K562 (cell line): ENCODE measurements at regions not wholly inside any gene's neighbourhood (a gene's known extent, or its start where the extent isn't known, plus 50 kb on each side); places are given as distances from the start of the nearest gene placed in this dataset.

ENCODE experiments used
- ATAC-seq: fragments of 200-7000 bp; cut with Tn5 transposase; 3 replicates; pipeline ENCODE4 v1.9.1; 2020; ENCODE audit warnings: moderate library complexity
- BruUV-seq: library from RNA; stranded (reverse); fragments of 400-500 nt; replicated peaks from 2 replicates; lab custom pipeline; 2021; lab: Mats Ljungman, UMichigan
- CTCF ChIA-PET: fragments of 300-600 bp; formaldehyde crosslinking; extraction: SDS; loops from one replicate; lab custom pipeline; 2021; ENCODE audit warnings: low intra/inter-chr PET ratio; lab: Yijun Ruan, JAX
- POLR2A ChIA-PET: fragments of 300-600, 350-650 bp; sonication (Branson Sonifier 250); formaldehyde crosslinking; extraction: SDS; loops from one replicate; lab custom pipeline; 2021; ENCODE audit warnings: antibody characterized with exemption, inconsistent platforms; lab: Yijun Ruan, JAX
- DNase-seq, 4 experiments: peaks; one replicate each; pipeline versions ENCODE4 v3.0.0 to v3.0.0-alpha.2; 2011 to 2018; ENCODE audit warnings: low spot score in 3 of 4, mixed read lengths in 3 of 4; ENCODE audit errors: extremely low read depth in 1 of 4
- FAIRE-seq: peaks from 2 replicates; lab custom pipeline; 2011; peaks lifted over from hg19 to GRCh38; lab: Jason Lieb, UNC
- H2AFZ ChIP-seq: 2 replicates; pipeline ENCODE4 v1.6.0; 2011; ENCODE audit warnings: low read depth, low read length, control low read depth, inconsistent platforms
- H3K27ac ChIP-seq: fragments of 200-600 bp; 3 replicates; pipeline ENCODE4 v1.8.0; 2011; ENCODE audit warnings: low read depth, mild to moderate bottlenecking, control low read depth, inconsistent platforms, low read length, moderate library complexity, mixed read lengths; ENCODE audit errors: extremely low read depth
- H3K27me3 ChIP-seq, 2 experiments: fragments of 300-600 bp in 1 of 2; 2 replicates in 1 of 2; 3 replicates in 1 of 2; pipeline versions ENCODE4 v1.6.0 to v1.8.0; 2011; ENCODE audit warnings: inconsistent platforms in 2 of 2, low read length in 2 of 2, mild to moderate bottlenecking in 1 of 2, mixed read lengths in 1 of 2, moderate library complexity in 1 of 2; ENCODE audit not compliant: control insufficient read depth in 2 of 2, insufficient read depth in 2 of 2
- H3K36me3 ChIP-seq: fragments of 300-600 bp; 3 replicates; pipeline ENCODE4 v1.8.0; 2011; ENCODE audit warnings: mild to moderate bottlenecking, low read length, inconsistent platforms; ENCODE audit not compliant: control insufficient read depth, insufficient read depth
- H3K4me1 ChIP-seq, 2 experiments: fragments of 200-600 bp in 1 of 2; replicated peaks in 1 of 2; 2 replicates in 1 of 2; 3 replicates in 1 of 2; pipeline versions ENCODE4 v1.5.1 to v1.8.0; 2011; ENCODE audit warnings: inconsistent platforms in 2 of 2, low read length in 2 of 2, mild to moderate bottlenecking in 1 of 2, mixed read lengths in 1 of 2, moderate library complexity in 1 of 2; ENCODE audit not compliant: control insufficient read depth in 2 of 2, insufficient read depth in 2 of 2
- H3K4me2 ChIP-seq: 2 replicates; pipeline ENCODE4 v1.6.1; 2011; ENCODE audit warnings: low read length, control low read depth, inconsistent platforms, mixed read lengths; ENCODE audit not compliant: insufficient read depth
- H3K4me3 ChIP-seq: fragments of 200-600 bp; sonication (generic), shearing (Covaris generic); 2 replicates; pipeline ENCODE4 v1.5.1; 2016; ENCODE audit warnings: control low read depth, inconsistent platforms
- H3K79me2 ChIP-seq: fragments of 200-600 bp; 3 replicates; pipeline ENCODE4 v1.8.0; 2011; ENCODE audit warnings: low read length, inconsistent platforms; ENCODE audit not compliant: control insufficient read depth, insufficient read depth
- H3K9ac ChIP-seq, 2 experiments: 2 replicates each; pipeline versions ENCODE4 v1.6.0 to v1.6.1; 2011; ENCODE audit warnings: low read depth in 2 of 2, low read length in 2 of 2, control low read depth in 1 of 2, inconsistent platforms in 1 of 2, mild to moderate bottlenecking in 1 of 2, mixed read lengths in 1 of 2; ENCODE audit not compliant: insufficient read depth in 1 of 2
- H3K9me1 ChIP-seq: one replicate; pipeline ENCODE4 v1.6.0; 2011; ENCODE audit warnings: inconsistent platforms, mild to moderate bottlenecking, low read length, moderate library complexity; ENCODE audit not compliant: control insufficient read depth, insufficient read depth
- H3K9me3 ChIP-seq: replicated peaks from 2 replicates; pipeline ENCODE4 v1.5.1; 2011; ENCODE audit warnings: low read depth, low read length, inconsistent platforms; ENCODE audit not compliant: control insufficient read depth, insufficient read depth
- H4K20me1 ChIP-seq: replicated peaks from 2 replicates; pipeline ENCODE4 v1.6.1; 2011; ENCODE audit warnings: low read length, inconsistent platforms, mixed read lengths; ENCODE audit not compliant: control insufficient read depth, insufficient read depth
- BRD4 ChIP-seq: fragments of 200-600 bp; sonication (generic); IDR thresholded peaks from 2 replicates; pipeline ENCODE4 v1.6.1; 2017; ENCODE audit warnings: inconsistent platforms
- BRF1 ChIP-seq: IDR thresholded peaks from 3 replicates; pipeline ENCODE4 v1.6.1; 2011; ENCODE audit warnings: borderline replicate concordance, mild to moderate bottlenecking; ENCODE audit not compliant: insufficient read length; ENCODE audit errors: extremely low read depth
- CBX2 ChIP-seq: fragments of 200-600 bp; sonication (generic); IDR thresholded peaks from one replicate; pipeline ENCODE4 v1.6.1; 2012; ENCODE audit warnings: mild to moderate bottlenecking, low read length, inconsistent platforms; ENCODE audit not compliant: insufficient read depth, poor library complexity, severe bottlenecking
- CBX8 ChIP-seq: fragments of 200-600 bp; sonication (generic); IDR thresholded peaks from 2 replicates; pipeline ENCODE4 v1.6.1; 2012; ENCODE audit warnings: borderline replicate concordance, mixed run types, low read depth, mild to moderate bottlenecking, moderate library complexity, mixed read lengths, low read length, control low read depth, inconsistent platforms; ENCODE audit not compliant: poor library complexity, severe bottlenecking; ENCODE audit errors: extremely low read depth
- GATAD2B ChIP-seq: fragments of 450-650 bp; IDR thresholded peaks from 2 replicates; pipeline ENCODE4 v1.6.1; 2017; ENCODE audit warnings: mild to moderate bottlenecking, borderline replicate concordance
- GTF2B ChIP-seq: IDR thresholded peaks from 2 replicates; pipeline ENCODE4 v1.6.1; 2011; ENCODE audit not compliant: insufficient read length; ENCODE audit errors: extremely low read depth
- ILF3 ChIP-seq: fragments of 450-650 bp; IDR thresholded peaks from 2 replicates; pipeline ENCODE4 v1.6.1; 2018; ENCODE audit warnings: antibody characterized with exemption, mild to moderate bottlenecking, moderate library complexity, borderline replicate concordance
- ILK ChIP-seq: fragments of 450-650 bp; IDR thresholded peaks from 2 replicates; pipeline ENCODE4 v1.6.1; 2016; ENCODE audit warnings: missing genetic modification characterization, low read depth, mild to moderate bottlenecking, missing compliant biosample characterization, moderate library complexity, borderline replicate concordance
- MCM3 ChIP-seq: fragments of 450-650 bp; IDR thresholded peaks from 2 replicates; pipeline ENCODE4 v1.6.1; 2016
- POLR2H ChIP-seq: IDR thresholded peaks from 2 replicates; pipeline ENCODE4 v1.6.1; 2016; ENCODE audit warnings: missing genetic modification characterization, low read depth, mild to moderate bottlenecking, control low read depth, missing compliant biosample characterization, moderate library complexity
- POLR3G ChIP-seq: IDR thresholded peaks from 2 replicates; pipeline ENCODE4 v1.6.1; 2011; ENCODE audit not compliant: insufficient read length, insufficient replicate concordance; ENCODE audit errors: extremely low read depth
- PTRF ChIP-seq: fragments of 450-650 bp; IDR thresholded peaks from 2 replicates; pipeline ENCODE4 v1.6.1; 2016; ENCODE audit warnings: mild to moderate bottlenecking, missing genetic modification characterization, missing compliant biosample characterization
- SIN3A ChIP-seq, 2 experiments: fragments of 150-350 bp in 1 of 2; IDR thresholded peaks; 2 replicates each; pipeline ENCODE4 v1.6.1; 2011 to 2016; ENCODE audit warnings: borderline replicate concordance in 2 of 2, low read depth in 2 of 2, low read length in 2 of 2, mild to moderate bottlenecking in 2 of 2, moderate library complexity in 2 of 2; ENCODE audit not compliant: control insufficient read depth in 1 of 2
- SMARCB1 ChIP-seq: IDR thresholded peaks from 2 replicates; pipeline ENCODE4 v1.6.1; 2011; ENCODE audit warnings: improper control_type of control experiment, low read depth; ENCODE audit not compliant: insufficient read length
- SPI1 ChIP-seq: IDR thresholded peaks from 2 replicates; pipeline ENCODE4 v1.6.1; 2011; ENCODE audit warnings: low read depth, low read length, control low read depth, borderline replicate concordance
- ZNF41 ChIP-seq: fragments of 250-450 bp; sonication (Bioruptor Pico); conservative IDR thresholded peaks from 2 replicates; pipeline ENCODE4 v1.4.0; 2020; ENCODE audit warnings: mild to moderate bottlenecking
- ZNF57 ChIP-seq: fragments of 450-650 bp; formaldehyde crosslinking; IDR thresholded peaks from 2 replicates; pipeline ENCODE4 v1.4.0; 2020; ENCODE audit warnings: mild to moderate bottlenecking, moderate library complexity
- ZZZ3 ChIP-seq: fragments of 450-650 bp; IDR thresholded peaks from 2 replicates; pipeline ENCODE4 v1.6.1; 2016; ENCODE audit warnings: antibody characterized with exemption, mild to moderate bottlenecking, moderate library complexity
- WGBS: fragments of 100-300 bp; shearing (Covaris generic); methylation state at CpG from one replicate; pipeline ENCODE4 v1.1.6; 2016; ENCODE audit warnings: low coverage, mixed read lengths; ENCODE audit not compliant: insufficient coverage; ENCODE audit errors: missing lambda C conversion rate; 5-methylcytosine and 5-hydroxymethylcytosine counted together
- in situ Hi-C: fragments of 300-500 bp; cut with MboI; formaldehyde crosslinking; loops from 4 replicates; pipeline ENCODE4 v1.15.0; 2018; ENCODE audit warnings: inconsistent platforms, mixed read lengths
- intact Hi-C: fragments of 100-400 bp; cut with micrococcal nuclease; formaldehyde crosslinking; loops from 2 replicates; pipeline ENCODE4 v1.14.2; 2022
- TF ChIP-seq, protein P1 (sequence below), 2 experiments: IDR thresholded peaks in 1 of 2; conservative IDR thresholded peaks in 1 of 2; 2 replicates each; pipeline ENCODE4 v1.6.1; 2016; ENCODE audit warnings: low read depth in 2 of 2, mild to moderate bottlenecking in 1 of 2, missing compliant biosample characterization in 1 of 2, missing genetic modification characterization in 1 of 2, moderate library complexity in 1 of 2
- TF ChIP-seq, protein P2 (sequence below): fragments of 250-450 bp; sonication (Bioruptor Pico); IDR thresholded peaks from 2 replicates; pipeline ENCODE4 v1.5.0; 2021

DNA sequence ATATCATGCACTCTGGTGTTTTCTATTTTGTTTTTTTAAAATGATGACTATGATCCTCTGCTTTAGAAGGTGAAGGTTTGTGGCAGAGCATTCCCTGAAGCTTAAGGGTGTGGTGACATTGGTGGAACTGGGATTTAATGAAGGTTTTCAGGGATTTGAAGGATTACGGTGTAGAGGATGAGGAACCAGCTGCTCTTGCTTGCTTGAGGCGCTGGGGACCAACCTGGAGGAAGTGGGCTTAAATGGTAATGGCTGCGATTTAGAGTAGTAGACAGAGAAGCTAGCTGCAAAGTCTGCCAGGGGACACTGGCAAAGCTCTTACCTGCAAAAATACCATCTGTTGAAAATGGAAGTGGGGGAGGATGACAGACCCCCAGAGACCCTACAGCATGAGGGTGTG lies 241.8 kb downstream of the CLIC5 start:
- Histone ChIP-seq H3K9me3 (no peaks in the 10 kb centered on the region), H3K4me1 (no peaks in the 10 kb centered on the region), H3K4me3 (no peak overlapping the region), H3K9ac (no peak overlapping the region), H2AFZ (no peak overlapping the region), H3K79me2 (no peaks in the 10 kb centered on the region), H3K4me2 (no peak overlapping the region), H3K27me3 (no peaks in the 10 kb centered on the region; a peak in 1 of 5 replicates), H3K9me1 (no peaks in the 10 kb centered on the region), H3K27ac (no peak overlapping the region), H4K20me1 (no peaks in the 10 kb centered on the region), H3K36me3 (no peaks in the 10 kb centered on the region)
- CTCF ChIA-PET, result no interaction called here
- POLR2A ChIA-PET, result interaction anchor here (0.6 kb wide), 1 partner anchor 9 kb away, joined by 3 read pairs; no protein-coding TSS in a partner anchor
- ATAC-seq, result no peak
- no TSS peak for BruUV-seq
- in situ Hi-C loops, result no loop called here
- 0% methylated on average over 3 of the region's 3 CpGs for WGBS
- DNase-seq, result no peak
- FAIRE-seq, result no peak
- intact Hi-C loops, result no loop called here
- TF ChIP-seq POLR3G (no peak), ZNF57 (no peak), BRF1 (no peak), POLR2H (tag) (no peak), CBX8 (no peak), ILK (tag) (no peak), SMARCB1 (no peak), PTRF (tag) (no peak), MCM3 (no peak), GATAD2B (no peak), GTF2B (no peak), ZZZ3 (no peak), CBX2 (no peak), SIN3A (IDR thresholded peaks at IDR 0.05; ENCODE audit: borderline replicate concordance in 2 of 2, control insufficient read depth in 1 of 2, low read depth in 2 of 2, low read length in 2 of 2) (no peak), SPI1 (no peak), ZNF41 (CRISPR knock-in tag) (no peak), ILF3 (no peak), BRD4 (no peak)
- TF ChIP-seq, protein P1, sequence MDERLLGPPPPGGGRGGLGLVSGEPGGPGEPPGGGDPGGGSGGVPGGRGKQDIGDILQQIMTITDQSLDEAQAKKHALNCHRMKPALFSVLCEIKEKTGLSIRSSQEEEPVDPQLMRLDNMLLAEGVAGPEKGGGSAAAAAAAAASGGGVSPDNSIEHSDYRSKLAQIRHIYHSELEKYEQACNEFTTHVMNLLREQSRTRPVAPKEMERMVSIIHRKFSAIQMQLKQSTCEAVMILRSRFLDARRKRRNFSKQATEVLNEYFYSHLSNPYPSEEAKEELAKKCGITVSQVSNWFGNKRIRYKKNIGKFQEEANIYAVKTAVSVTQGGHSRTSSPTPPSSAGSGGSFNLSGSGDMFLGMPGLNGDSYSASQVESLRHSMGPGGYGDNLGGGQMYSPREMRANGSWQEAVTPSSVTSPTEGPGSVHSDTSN (CRISPR knock-in tag; IDR thresholded peaks at IDR 0.05; ENCODE audit: low read depth), result no peak
- TF ChIP-seq, protein P1 (tag; conservative IDR thresholded peaks at IDR 0.05; ENCODE audit: low read depth), result no peak
- TF ChIP-seq, protein P2, sequence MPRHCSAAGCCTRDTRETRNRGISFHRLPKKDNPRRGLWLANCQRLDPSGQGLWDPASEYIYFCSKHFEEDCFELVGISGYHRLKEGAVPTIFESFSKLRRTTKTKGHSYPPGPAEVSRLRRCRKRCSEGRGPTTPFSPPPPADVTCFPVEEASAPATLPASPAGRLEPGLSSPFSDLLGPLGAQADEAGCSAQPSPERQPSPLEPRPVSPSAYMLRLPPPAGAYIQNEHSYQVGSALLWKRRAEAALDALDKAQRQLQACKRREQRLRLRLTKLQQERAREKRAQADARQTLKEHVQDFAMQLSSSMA, result no peak
